B cell (primary cell): ENCODE measurements at regions not wholly inside any gene's neighbourhood (a gene's known extent, or its start where the extent isn't known, plus 50 kb on each side); places are given as distances from the start of the nearest gene placed in this dataset.

Source experiments
- ATAC-seq: fragments of 200-7000 bp; cut with Tn5 transposase; one replicate; pipeline ENCODE4 v1.10.0; 2021; ENCODE audit warnings: low read depth, mild to moderate bottlenecking, moderate number of reproducible peaks, moderate library complexity
- CTCF ChIA-PET: fragments of 350-600 bp; sonication (Branson Sonifier 250); formaldehyde crosslinking; loops from one replicate; lab custom pipeline; 2021; ENCODE audit warnings: antibody characterized with exemption, inconsistent platforms; lab: Charles Lee
- POLR2A ChIA-PET: fragments of 350-600 bp; sonication (Branson Sonifier 250); formaldehyde crosslinking; loops from one replicate; lab custom pipeline; 2021; ENCODE audit warnings: antibody characterized with exemption; lab: Charles Lee
- DNase-seq: peaks from one replicate; pipeline ENCODE4 v3.0.0; 2013
- H2AFZ ChIP-seq: 2 replicates; pipeline ENCODE4 v1.6.1; 2012; ENCODE audit warnings: mild to moderate bottlenecking, low read depth, low read length; ENCODE audit not compliant: insufficient read depth, poor library complexity, severe bottlenecking
- H3K27ac ChIP-seq, 2 donors: 1 replicate in 1 of 2; 2 replicates in 1 of 2; pipeline ENCODE4 v1.5.1; 2012 to 2013; ENCODE audit warnings: low read length in 2 of 2, mild to moderate bottlenecking in 2 of 2, moderate library complexity in 1 of 2
- H3K27me3 ChIP-seq, 4 experiments: fragments of 200-600 bp in 1 of 4; sonication (generic) in 1 of 4; replicated peaks in 1 of 4; 1 replicate in 2 of 4; 2 replicates in 2 of 4; pipeline versions ENCODE4 v1.6.1 to v1.7.0; 2013 to 2016; ENCODE audit warnings: low read length in 3 of 4, mild to moderate bottlenecking in 2 of 4, mixed read lengths in 1 of 4, moderate library complexity in 1 of 4; ENCODE audit not compliant: insufficient read depth in 4 of 4, control insufficient read depth in 3 of 4; ENCODE audit errors: control extremely low read depth in 1 of 4
- H3K36me3 ChIP-seq, 2 experiments: replicated peaks in 1 of 2; 1 replicate in 1 of 2; 2 replicates in 1 of 2; pipeline versions ENCODE4 v1.6.1 to v1.7.1; 2013; ENCODE audit warnings: low read length in 1 of 2; ENCODE audit not compliant: insufficient read depth in 2 of 2, control insufficient read depth in 1 of 2; ENCODE audit errors: control extremely low read depth in 1 of 2, extremely low read depth in 1 of 2
- H3K4me1 ChIP-seq, 2 donors: fragments of 200-600 bp in 1 of 2; sonication (generic) in 1 of 2; 1 replicate in 1 of 2; 2 replicates in 1 of 2; pipeline versions ENCODE4 v1.5.1 to v1.6.1; 2013 to 2017; ENCODE audit warnings: low read length in 2 of 2; ENCODE audit not compliant: control insufficient read depth in 2 of 2, insufficient read depth in 2 of 2
- H3K4me2 ChIP-seq: replicated peaks from 2 replicates; pipeline ENCODE3; 2012; ENCODE audit warnings: mild to moderate bottlenecking, low read depth, low read length; ENCODE audit not compliant: poor library complexity, severe bottlenecking
- H3K4me3 ChIP-seq, 5 experiments: fragments of 200-600 bp in 1 of 5; sonication (generic) in 1 of 5; 1 replicate in 3 of 5; 2 replicates in 2 of 5; pipeline versions ENCODE4 v1.5.1 to v1.7.0; 2011 to 2016; ENCODE audit warnings: low read length in 4 of 5, mild to moderate bottlenecking in 4 of 5, low read depth in 2 of 5, control low read depth in 1 of 5, moderate library complexity in 1 of 5; ENCODE audit not compliant: insufficient read depth in 1 of 5; ENCODE audit errors: control extremely low read depth in 1 of 5, extremely low read depth in 1 of 5
- H3K79me2 ChIP-seq: fragments of 200-600 bp; sonication (generic); one replicate; pipeline ENCODE4 v1.6.0; 2016; ENCODE audit warnings: low read length; ENCODE audit not compliant: control insufficient read depth, insufficient read depth
- H3K9ac ChIP-seq: fragments of 200-600 bp; sonication (generic); 2 replicates; pipeline ENCODE4 v1.6.1; 2017; ENCODE audit warnings: mild to moderate bottlenecking, low read length, moderate library complexity
- H3K9me3 ChIP-seq, 3 donors: one replicate each; pipeline versions ENCODE4 v1.6.1 to v1.7.1; 2013; ENCODE audit warnings: low read length in 2 of 3; ENCODE audit not compliant: control insufficient read depth in 2 of 3, insufficient read depth in 1 of 3; ENCODE audit errors: control extremely low read depth in 1 of 3
- H4K20me1 ChIP-seq: 2 replicates; pipeline ENCODE4 v1.6.0; 2012; ENCODE audit warnings: mild to moderate bottlenecking, low read length; ENCODE audit not compliant: insufficient read depth, control insufficient read depth, poor library complexity, severe bottlenecking
- H3K27ac Mint-ChIP-seq: one replicate; pipeline ENCODE4 v1.8.0; 2021; ENCODE audit warnings: mixed read lengths
- H3K27me3 Mint-ChIP-seq: one replicate; pipeline ENCODE4 v1.8.0; 2021; ENCODE audit warnings: mixed read lengths
- H3K4me1 Mint-ChIP-seq: one replicate; pipeline ENCODE4 v1.8.0; 2021; ENCODE audit warnings: mixed read lengths
- H3K4me3 Mint-ChIP-seq: one replicate; pipeline ENCODE4 v1.8.0; 2021; ENCODE audit warnings: mixed read lengths
- H3K9me3 Mint-ChIP-seq: one replicate; pipeline ENCODE4 v1.8.0; 2022; ENCODE audit warnings: mixed read lengths; ENCODE audit not compliant: insufficient read depth
- CTCF ChIP-seq: fragments of 200-600 bp; IDR thresholded peaks from one replicate; pipeline ENCODE4 v1.8.0; 2022; ENCODE audit warnings: antibody characterized with exemption, mild to moderate bottlenecking
- EZH2 ChIP-seq: IDR thresholded peaks from 2 replicates; pipeline ENCODE4 v1.6.1; 2012; ENCODE audit warnings: borderline replicate concordance, low read depth, mild to moderate bottlenecking, moderate library complexity, low read length; ENCODE audit not compliant: insufficient read depth, poor library complexity, severe bottlenecking
- WGBS: methylation state at CpG from one replicate; pipeline ENCODE4 v1.1.5; 2013; ENCODE audit warnings: missing lambda C conversion rate; ENCODE audit not compliant: insufficient coverage; 5-methylcytosine and 5-hydroxymethylcytosine counted together
- intact Hi-C: fragments of 100-400 bp; cut with micrococcal nuclease; formaldehyde crosslinking; loops from one replicate; pipeline ENCODE4 v1.10.0; 2022

GRCh38 chr7:11221984-11222383, 248.3 kb downstream of the PHF14 start:
- Histone ChIP-seq H3K9ac (no peak overlapping the region), H3K27ac (no peak overlapping the region), H3K9me3 (no peaks in the 10 kb centered on the region), H3K4me1 (no peaks in the 10 kb centered on the region), H3K4me3 (no peak overlapping the region), H3K27me3 (no peaks in the 10 kb centered on the region), H3K4me2 (no peak overlapping the region), H2AFZ (no peak overlapping the region), H3K36me3 (no peaks in the 10 kb centered on the region), H4K20me1 (no peaks in the 10 kb centered on the region), H3K79me2 (no peaks in the 10 kb centered on the region)
- 24% methylated on average over 3 of the region's 6 CpGs for WGBS
- DNase-seq (no peak), ATAC-seq (no peak)
- ChIA-PET CTCF (interaction anchor here (0.9 kb wide), 1 partner anchor 10 kb away, joined by 3 read pairs; no protein-coding TSS in a partner anchor), POLR2A (no interaction called here)
- TF ChIP-seq CTCF: no peak
- TF ChIP-seq EZH2: no peak
- no peak overlapping the region for H3K27ac Mint-ChIP-seq
- intact Hi-C loops: no loop called here
- peaks cover 4% of the 10 kb centered on the region for H3K9me3 Mint-ChIP-seq
- no peaks in the 10 kb centered on the region for H3K4me1 Mint-ChIP-seq
- no peaks in the 10 kb centered on the region for H3K27me3 Mint-ChIP-seq
- no peak overlapping the region for H3K4me3 Mint-ChIP-seq

- Mint-ChIP-seq H3K9me3 (no peaks in the 10 kb centered on the region), H3K27me3 (no peaks in the 10 kb centered on the region), H3K27ac (no peak overlapping the region), H3K4me1 (no peaks in the 10 kb centered on the region), H3K4me3 (no peak overlapping the region)
- no peaks in the 10 kb centered on the region for H4K20me1 ChIP-seq
- no peaks in the 10 kb centered on the region for H3K36me3 ChIP-seq
- intact Hi-C loops: no loop called here
- H3K27ac ChIP-seq: no peak overlapping the region
- no peak for DNase-seq
- no peak for ATAC-seq
- no peak for TF ChIP-seq CTCF
- TF ChIP-seq EZH2: no peak
- no peaks in the 10 kb centered on the region for H3K4me1 ChIP-seq
- no peak overlapping the region for H2AFZ ChIP-seq
- ChIA-PET CTCF (interaction anchor here (0.7 kb wide), 1 partner anchor 13 kb away, joined by 3 read pairs; no protein-coding TSS in a partner anchor), POLR2A (no interaction called here)
- H3K9me3 ChIP-seq: no peaks in the 10 kb centered on the region
- H3K4me2 ChIP-seq: no peak overlapping the region
- no peaks in the 10 kb centered on the region for H3K79me2 ChIP-seq
- no peak overlapping the region for H3K9ac ChIP-seq
- no peaks in the 10 kb centered on the region for H3K27me3 ChIP-seq
- H3K4me3 ChIP-seq: no peak overlapping the region
Observed at GRCh38 chr7:11224535-11224934, 250.9 kb downstream of the PHF14 start.
